ENCODE measurements at regions not wholly inside any gene's neighbourhood (a gene's known extent, or its start where the extent isn't known, plus 50 kb on each side); places are given as distances from the start of the nearest gene placed in this dataset.

- TF ChIP-seq CTCF (IDR thresholded peaks at IDR 0.05; ENCODE audit: control insufficient read depth, extremely low read depth, insufficient read depth) = no peak
- H3K4me3 ChIP-seq (ENCODE audit: low read depth, low read length) = no peak overlapping the region
- no peak for DNase-seq (ENCODE audit: low read depth)
Measured at GRCh38 chr14:37900561-37900960, 305.1 kb downstream of the TTC6 start.

GRCh38 chr14:37901978-37902377, 305.7 kb upstream of the SSTR1 start:
- no peak for TF ChIP-seq CTCF (IDR thresholded peaks at IDR 0.05; ENCODE audit: control insufficient read depth, extremely low read depth, insufficient read depth)
- no peak overlapping the region for H3K4me3 ChIP-seq (ENCODE audit: low read depth, low read length)
- DNase-seq (ENCODE audit: low read depth) = no peak

GRCh38 chr14:37903343-37904191, 304.1 kb upstream of the SSTR1 start:
- H3K4me3 ChIP-seq (ENCODE audit: low read depth, low read length) = no peak overlapping the region
- TF ChIP-seq CTCF (IDR thresholded peaks at IDR 0.05; ENCODE audit: control insufficient read depth, extremely low read depth, insufficient read depth) = peak; percentile 59
- peak; percentile 30 for DNase-seq (ENCODE audit: low read depth)

- TF ChIP-seq CTCF (IDR thresholded peaks at IDR 0.05; ENCODE audit: control insufficient read depth, extremely low read depth, insufficient read depth) = no peak
- H3K4me3 ChIP-seq (ENCODE audit: low read depth, low read length) = no peak overlapping the region
- no peak for DNase-seq (ENCODE audit: low read depth)
Measured at GRCh38 chr14:37924622-37925021, 283.1 kb upstream of the SSTR1 start.

- DNase-seq (ENCODE audit: low read depth) = no peak
- TF ChIP-seq CTCF (IDR thresholded peaks at IDR 0.05; ENCODE audit: control insufficient read depth, extremely low read depth, insufficient read depth) = no peak
- H3K4me3 ChIP-seq (ENCODE audit: low read depth, low read length) = no peak overlapping the region
Measured at GRCh38 chr14:37932008-37932407, 275.7 kb upstream of the SSTR1 start.

- TF ChIP-seq CTCF (IDR thresholded peaks at IDR 0.05; ENCODE audit: control insufficient read depth, extremely low read depth, insufficient read depth) = no peak
- no peak overlapping the region for H3K4me3 ChIP-seq (ENCODE audit: low read depth, low read length)
- no peak for DNase-seq (ENCODE audit: low read depth)
Measured at GRCh38 chr14:37932481-37932880, 275.2 kb upstream of the SSTR1 start.

GRCh38 chr14:37936971-37937370, 270.7 kb upstream of the SSTR1 start:
- no peak for DNase-seq (ENCODE audit: low read depth)
- H3K4me3 ChIP-seq (ENCODE audit: low read depth, low read length) = no peak overlapping the region
- no peak for TF ChIP-seq CTCF (IDR thresholded peaks at IDR 0.05; ENCODE audit: control insufficient read depth, extremely low read depth, insufficient read depth)
